Calu3 (cell line): ENCODE measurements at regions not wholly inside any gene's neighbourhood (a gene's known extent, or its start where the extent isn't known, plus 50 kb on each side); places are given as distances from the start of the nearest gene placed in this dataset.

Experiments used
- BruUV-seq: library from RNA; stranded (reverse); fragments of 400-500 nt; replicated peaks from 2 replicates; lab custom pipeline; 2021; lab: Mats Ljungman, UMichigan
- CTCF ChIA-PET: fragments of 300-600 bp; sonication (Branson Sonifier 250); formaldehyde crosslinking; loops from one replicate; lab custom pipeline; 2022; ENCODE audit warnings: antibody characterized with exemption; lab: Charles Lee
- DNase-seq: peaks from one replicate; pipeline ENCODE4 v3.0.0; 2022
- H3K27ac Mint-ChIP-seq: one replicate; pipeline ENCODE4 v1.8.0; 2022; ENCODE audit warnings: mixed read lengths; ENCODE audit not compliant: unreplicated experiment
- H3K27me3 Mint-ChIP-seq: one replicate; pipeline ENCODE4 v1.8.0; 2022; ENCODE audit warnings: mixed read lengths; ENCODE audit not compliant: unreplicated experiment
- H3K36me3 Mint-ChIP-seq: one replicate; pipeline ENCODE4 v1.8.0; 2022; ENCODE audit warnings: mild to moderate bottlenecking, moderate library complexity, mixed read lengths; ENCODE audit not compliant: insufficient read depth, unreplicated experiment
- H3K4me1 Mint-ChIP-seq: one replicate; pipeline ENCODE4 v1.8.0; 2022; ENCODE audit warnings: mild to moderate bottlenecking, low read depth, mixed read lengths; ENCODE audit not compliant: unreplicated experiment
- H3K4me3 Mint-ChIP-seq: one replicate; pipeline ENCODE4 v1.8.0; 2022; ENCODE audit warnings: mild to moderate bottlenecking, low read depth, moderate library complexity, mixed read lengths; ENCODE audit not compliant: unreplicated experiment
- H3K9me3 Mint-ChIP-seq: one replicate; pipeline ENCODE4 v1.8.0; 2022; ENCODE audit warnings: low read depth, mixed read lengths; ENCODE audit not compliant: unreplicated experiment
- intact Hi-C: fragments of 100-400 bp; cut with micrococcal nuclease; formaldehyde crosslinking; loops from one replicate; pipeline ENCODE4 v1.10.0; 2022; ENCODE audit not compliant: unreplicated experiment
- TF ChIP-seq, protein P1 (sequence below): fragments of 200-600 bp; IDR thresholded peaks from one replicate; pipeline ENCODE4 v1.8.0; 2022; ENCODE audit warnings: antibody characterized with exemption; ENCODE audit not compliant: unreplicated experiment

DNA sequence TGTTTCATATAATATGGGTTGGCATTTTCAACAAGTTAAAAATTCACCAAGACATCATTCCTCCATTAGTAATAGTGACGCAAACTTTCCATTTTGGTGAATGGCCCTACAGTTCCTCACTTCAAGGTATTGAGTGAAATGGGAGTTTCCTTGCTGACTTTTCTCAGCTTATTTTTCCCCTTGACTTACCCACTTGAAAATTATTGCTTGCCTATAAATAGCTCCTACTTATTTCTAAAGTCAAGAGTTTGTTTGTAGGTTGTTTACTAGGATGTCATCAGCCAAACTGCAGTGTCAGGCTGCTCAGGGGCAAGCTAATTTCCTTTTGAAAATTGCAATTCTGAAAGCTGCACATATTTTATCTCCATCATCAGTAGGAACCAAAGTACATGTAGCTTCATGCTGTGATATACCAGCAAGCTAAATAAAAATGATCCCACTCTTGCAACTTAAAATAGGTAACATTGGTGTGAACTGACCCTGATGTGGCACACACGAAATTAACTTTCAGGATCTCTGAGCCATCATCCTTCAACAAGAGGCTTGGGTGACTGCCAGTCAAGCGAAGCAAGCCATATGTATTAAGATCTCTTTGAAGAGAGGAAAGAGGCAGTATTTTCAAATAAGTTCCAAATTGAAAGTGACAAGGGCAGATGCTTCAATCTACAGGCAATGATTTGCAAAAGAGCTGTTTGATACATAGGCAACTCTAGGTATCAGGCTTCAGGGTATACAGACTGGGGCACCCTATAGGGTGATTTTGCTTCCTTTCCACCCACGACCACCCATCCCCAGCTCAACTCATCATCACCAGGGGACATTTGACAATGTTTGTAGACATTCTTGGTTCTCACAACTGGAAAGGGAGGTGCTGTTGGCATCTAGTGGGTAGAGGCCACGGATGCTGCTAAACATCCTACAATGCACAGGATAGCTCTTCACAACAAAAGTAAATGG, 66.8 kb upstream of the RASGRP1 start:
- intact Hi-C loops: no loop called here
- CTCF ChIA-PET: interaction anchor here (0.7 to 0.9 kb wide), 2 partner anchors 16 to 68 kb away, joined by 3 read pairs; no protein-coding TSS in a partner anchor
- TF ChIP-seq, protein P1, sequence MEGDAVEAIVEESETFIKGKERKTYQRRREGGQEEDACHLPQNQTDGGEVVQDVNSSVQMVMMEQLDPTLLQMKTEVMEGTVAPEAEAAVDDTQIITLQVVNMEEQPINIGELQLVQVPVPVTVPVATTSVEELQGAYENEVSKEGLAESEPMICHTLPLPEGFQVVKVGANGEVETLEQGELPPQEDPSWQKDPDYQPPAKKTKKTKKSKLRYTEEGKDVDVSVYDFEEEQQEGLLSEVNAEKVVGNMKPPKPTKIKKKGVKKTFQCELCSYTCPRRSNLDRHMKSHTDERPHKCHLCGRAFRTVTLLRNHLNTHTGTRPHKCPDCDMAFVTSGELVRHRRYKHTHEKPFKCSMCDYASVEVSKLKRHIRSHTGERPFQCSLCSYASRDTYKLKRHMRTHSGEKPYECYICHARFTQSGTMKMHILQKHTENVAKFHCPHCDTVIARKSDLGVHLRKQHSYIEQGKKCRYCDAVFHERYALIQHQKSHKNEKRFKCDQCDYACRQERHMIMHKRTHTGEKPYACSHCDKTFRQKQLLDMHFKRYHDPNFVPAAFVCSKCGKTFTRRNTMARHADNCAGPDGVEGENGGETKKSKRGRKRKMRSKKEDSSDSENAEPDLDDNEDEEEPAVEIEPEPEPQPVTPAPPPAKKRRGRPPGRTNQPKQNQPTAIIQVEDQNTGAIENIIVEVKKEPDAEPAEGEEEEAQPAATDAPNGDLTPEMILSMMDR: no peak
- DNase-seq: no peak
- no peak overlapping the region for H3K27ac Mint-ChIP-seq
- no peaks in the 10 kb centered on the region for H3K9me3 Mint-ChIP-seq
- H3K4me1 Mint-ChIP-seq: peaks cover 14% of the 10 kb centered on the region
- no TSS peak for BruUV-seq
- no peaks in the 10 kb centered on the region for H3K36me3 Mint-ChIP-seq
- no peak overlapping the region for H3K4me3 Mint-ChIP-seq
- no peaks in the 10 kb centered on the region for H3K27me3 Mint-ChIP-seq

DNA sequence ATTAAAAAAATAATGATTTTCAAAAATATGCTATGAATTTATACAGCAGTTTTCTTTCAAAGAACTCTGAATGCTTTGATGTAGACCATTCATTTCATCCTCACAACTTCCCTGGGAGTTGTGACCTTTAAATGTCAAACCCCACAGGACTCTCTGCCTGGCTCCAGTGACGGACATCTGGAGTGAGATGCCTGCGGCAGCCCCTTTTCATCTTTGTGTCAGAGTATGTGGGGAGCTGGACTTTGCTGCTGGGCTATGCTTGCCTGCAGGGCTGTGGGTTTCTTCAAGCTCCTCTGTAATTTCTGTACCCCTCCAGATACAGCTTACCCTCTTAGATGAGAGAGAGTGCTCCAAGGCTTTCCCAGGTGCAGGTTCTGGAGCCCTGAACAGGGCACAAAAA, 70.6 kb upstream of the RASGRP1 start:
- TF ChIP-seq, protein P1: no peak
- H3K9me3 Mint-ChIP-seq: no peaks in the 10 kb centered on the region
- intact Hi-C loops: no loop called here
- BruUV-seq: no TSS peak
- DNase-seq: no peak
- H3K4me3 Mint-ChIP-seq: no peak overlapping the region
- H3K27me3 Mint-ChIP-seq: no peaks in the 10 kb centered on the region
- CTCF ChIA-PET: no interaction called here
- H3K27ac Mint-ChIP-seq: no peak overlapping the region
- H3K4me1 Mint-ChIP-seq: no peaks in the 10 kb centered on the region
- no peaks in the 10 kb centered on the region for H3K36me3 Mint-ChIP-seq

DNA sequence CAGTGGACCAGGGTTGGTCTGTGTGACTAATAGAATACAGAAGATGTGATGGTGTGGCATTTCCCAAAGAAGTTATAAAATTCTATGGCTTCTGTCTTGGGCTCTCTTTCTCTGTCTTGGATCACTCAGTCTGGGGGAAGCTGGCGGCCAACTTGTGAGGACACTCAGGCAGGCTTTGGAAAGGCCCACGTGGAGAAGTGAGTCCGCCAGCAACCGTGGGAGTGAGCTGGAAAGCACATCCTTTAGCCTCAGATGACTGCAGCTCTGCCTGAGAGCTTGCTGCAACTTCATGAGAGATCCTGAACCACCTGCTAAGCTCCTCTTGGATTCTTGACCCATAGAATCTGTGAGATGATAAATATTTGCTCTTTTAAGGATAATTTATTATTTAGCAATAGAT, 72.0 kb upstream of the RASGRP1 start:
- Mint-ChIP-seq H3K9me3 (no peaks in the 10 kb centered on the region), H3K27me3 (no peaks in the 10 kb centered on the region), H3K27ac (no peak overlapping the region), H3K4me1 (no peaks in the 10 kb centered on the region), H3K4me3 (no peak overlapping the region), H3K36me3 (no peaks in the 10 kb centered on the region)
- CTCF ChIA-PET: no interaction called here
- no peak for DNase-seq
- intact Hi-C loops: no loop called here
- TF ChIP-seq, protein P1: no peak
- no TSS peak for BruUV-seq

DNA sequence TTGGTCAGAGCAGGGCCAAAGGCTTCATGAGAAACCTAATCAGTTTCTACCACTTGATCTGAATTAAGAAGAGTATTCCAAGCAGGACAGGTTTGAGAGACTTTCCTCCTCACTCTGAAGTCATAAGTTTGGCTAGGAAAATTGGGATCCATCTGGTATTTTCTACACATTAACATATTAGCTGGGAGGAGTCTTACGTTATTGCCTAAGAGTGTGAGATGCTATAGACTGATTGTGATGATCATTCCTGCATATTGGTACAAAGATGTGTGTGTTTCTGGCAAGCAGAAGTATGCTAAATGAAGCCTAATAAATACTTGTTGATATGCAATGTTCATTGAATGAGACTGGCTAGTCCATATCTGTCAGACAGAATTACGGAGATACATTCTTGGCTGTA, 73.5 kb upstream of the RASGRP1 start:
- Mint-ChIP-seq H3K36me3 (no peaks in the 10 kb centered on the region), H3K4me3 (no peak overlapping the region), H3K27me3 (no peaks in the 10 kb centered on the region), H3K27ac (no peak overlapping the region), H3K9me3 (no peaks in the 10 kb centered on the region), H3K4me1 (no peaks in the 10 kb centered on the region)
- no peak for DNase-seq
- intact Hi-C loops: no loop called here
- CTCF ChIA-PET: no interaction called here
- BruUV-seq: no TSS peak
- TF ChIP-seq, protein P1: no peak
